Astrocyte (in vitro differentiated cells and primary cell): ENCODE measurements at regions not wholly inside any gene's neighbourhood (a gene's known extent, or its start where the extent isn't known, plus 50 kb on each side); places are given as distances from the start of the nearest gene placed in this dataset.

Experiments used
- DNase-seq: peaks from one replicate; pipeline ENCODE4 v3.0.0-alpha.2; 2010; ENCODE audit warnings: low read depth
- FAIRE-seq: peaks from 2 replicates; lab custom pipeline; 2011; peaks lifted over from hg19 to GRCh38; lab: Jason Lieb, UNC
- H2AFZ ChIP-seq: 2 replicates; pipeline ENCODE4 v1.6.0; 2012; ENCODE audit warnings: low read depth, low read length, inconsistent platforms
- H3K27ac ChIP-seq: 2 replicates; pipeline ENCODE4 v1.5.1; 2011; ENCODE audit warnings: low read depth, low read length, inconsistent platforms
- H3K27me3 ChIP-seq: 2 replicates; pipeline ENCODE4 v1.6.0; 2011; ENCODE audit warnings: low read length, inconsistent platforms; ENCODE audit not compliant: insufficient read depth
- H3K36me3 ChIP-seq: 2 replicates; pipeline ENCODE4 v1.5.1; 2011; ENCODE audit warnings: low read length, inconsistent platforms; ENCODE audit not compliant: insufficient read depth
- H3K4me1 ChIP-seq: 2 replicates; pipeline ENCODE4 v1.5.1; 2011; ENCODE audit warnings: low read length, inconsistent platforms; ENCODE audit not compliant: insufficient read depth
- H3K4me2 ChIP-seq: 2 replicates; pipeline ENCODE4 v1.6.0; 2012; ENCODE audit warnings: low read length, inconsistent platforms
- H3K4me3 ChIP-seq: 2 replicates; pipeline ENCODE4 v1.5.1; 2011; ENCODE audit warnings: low read depth, mild to moderate bottlenecking, low read length, inconsistent platforms; ENCODE audit not compliant: insufficient read depth
- H3K79me2 ChIP-seq: 2 replicates; pipeline ENCODE4 v1.6.0; 2012; ENCODE audit warnings: mild to moderate bottlenecking, low read length, inconsistent platforms; ENCODE audit not compliant: insufficient read depth
- H3K9ac ChIP-seq: 2 replicates; pipeline ENCODE4 v1.6.0; 2012; ENCODE audit warnings: mild to moderate bottlenecking, low read length, inconsistent platforms
- H3K9me3 ChIP-seq: 2 replicates; pipeline ENCODE4 v1.5.1; 2012; ENCODE audit warnings: low read depth, mild to moderate bottlenecking, low read length, inconsistent platforms; ENCODE audit not compliant: insufficient read depth
- H4K20me1 ChIP-seq: 2 replicates; pipeline ENCODE4 v1.6.0; 2012; ENCODE audit warnings: low read length, inconsistent platforms; ENCODE audit not compliant: insufficient read depth
- H3K27ac Mint-ChIP-seq: one replicate; pipeline ENCODE4 v1.8.0; 2021; ENCODE audit warnings: mild to moderate bottlenecking, mixed read lengths; ENCODE audit not compliant: unreplicated experiment
- H3K27me3 Mint-ChIP-seq: one replicate; pipeline ENCODE4 v1.8.0; 2021; ENCODE audit warnings: low read depth, mixed read lengths; ENCODE audit not compliant: unreplicated experiment
- H3K36me3 Mint-ChIP-seq: one replicate; pipeline ENCODE4 v1.8.0; 2021; ENCODE audit warnings: low read depth, mixed read lengths; ENCODE audit not compliant: unreplicated experiment
- H3K4me1 Mint-ChIP-seq: one replicate; pipeline ENCODE4 v1.8.0; 2021; ENCODE audit warnings: low read depth, mixed read lengths; ENCODE audit not compliant: unreplicated experiment
- H3K4me3 Mint-ChIP-seq: one replicate; pipeline ENCODE4 v1.8.0; 2021; ENCODE audit warnings: mild to moderate bottlenecking, moderate library complexity, mixed read lengths; ENCODE audit not compliant: unreplicated experiment
- H3K9me3 Mint-ChIP-seq: one replicate; pipeline ENCODE4 v1.8.0; 2021; ENCODE audit warnings: mild to moderate bottlenecking, mixed read lengths; ENCODE audit not compliant: unreplicated experiment
- EZH2 ChIP-seq: IDR thresholded peaks from 2 replicates; pipeline ENCODE4 v1.6.1; 2012; ENCODE audit warnings: mild to moderate bottlenecking, low read length, inconsistent platforms; ENCODE audit not compliant: insufficient read depth
- TF ChIP-seq, protein P1 (sequence below): IDR thresholded peaks from 2 replicates; pipeline ENCODE4 v1.5.1; 2011; ENCODE audit warnings: low read depth, mild to moderate bottlenecking, inconsistent platforms, low read length, moderate library complexity; ENCODE audit not compliant: insufficient read depth

GRCh38 chr6:53735896-53736295, 58.9 kb upstream of the LRRC1 start:
- H3K4me3 Mint-ChIP-seq, result no peak overlapping the region
- H3K36me3 ChIP-seq, result no peaks in the 10 kb centered on the region
- peaks cover 25% of the 10 kb centered on the region for H3K4me1 Mint-ChIP-seq
- no peak overlapping the region for H3K27ac ChIP-seq
- H3K9ac ChIP-seq, result no peak overlapping the region
- no peaks in the 10 kb centered on the region for H3K79me2 ChIP-seq
- H3K27me3 ChIP-seq, result no peaks in the 10 kb centered on the region
- no peaks in the 10 kb centered on the region for H3K27me3 Mint-ChIP-seq
- no peak overlapping the region for H3K4me2 ChIP-seq
- H3K4me3 ChIP-seq, result no peak overlapping the region
- DNase-seq (no peak), FAIRE-seq (no peak)
- no peak overlapping the region for H3K27ac Mint-ChIP-seq
- H3K9me3 ChIP-seq, result no peaks in the 10 kb centered on the region
- no peaks in the 10 kb centered on the region for H3K36me3 Mint-ChIP-seq
- peaks cover 7% of the 10 kb centered on the region for H3K4me1 ChIP-seq
- H2AFZ ChIP-seq, result no peak overlapping the region
- H3K9me3 Mint-ChIP-seq, result no peaks in the 10 kb centered on the region
- TF ChIP-seq, protein P1, sequence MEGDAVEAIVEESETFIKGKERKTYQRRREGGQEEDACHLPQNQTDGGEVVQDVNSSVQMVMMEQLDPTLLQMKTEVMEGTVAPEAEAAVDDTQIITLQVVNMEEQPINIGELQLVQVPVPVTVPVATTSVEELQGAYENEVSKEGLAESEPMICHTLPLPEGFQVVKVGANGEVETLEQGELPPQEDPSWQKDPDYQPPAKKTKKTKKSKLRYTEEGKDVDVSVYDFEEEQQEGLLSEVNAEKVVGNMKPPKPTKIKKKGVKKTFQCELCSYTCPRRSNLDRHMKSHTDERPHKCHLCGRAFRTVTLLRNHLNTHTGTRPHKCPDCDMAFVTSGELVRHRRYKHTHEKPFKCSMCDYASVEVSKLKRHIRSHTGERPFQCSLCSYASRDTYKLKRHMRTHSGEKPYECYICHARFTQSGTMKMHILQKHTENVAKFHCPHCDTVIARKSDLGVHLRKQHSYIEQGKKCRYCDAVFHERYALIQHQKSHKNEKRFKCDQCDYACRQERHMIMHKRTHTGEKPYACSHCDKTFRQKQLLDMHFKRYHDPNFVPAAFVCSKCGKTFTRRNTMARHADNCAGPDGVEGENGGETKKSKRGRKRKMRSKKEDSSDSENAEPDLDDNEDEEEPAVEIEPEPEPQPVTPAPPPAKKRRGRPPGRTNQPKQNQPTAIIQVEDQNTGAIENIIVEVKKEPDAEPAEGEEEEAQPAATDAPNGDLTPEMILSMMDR, result no peak
- no peak for TF ChIP-seq EZH2
- no peaks in the 10 kb centered on the region for H4K20me1 ChIP-seq

GRCh38 chr6:53734473-53735299, 60.1 kb upstream of the LRRC1 start:
- H3K9me3 Mint-ChIP-seq, result no peaks in the 10 kb centered on the region
- peak; percentile 26 for FAIRE-seq

More at GRCh38 chr6:53734473-53735299, 60.1 kb upstream of the LRRC1 start:
- peak overlapping the region; percentile 57 for H3K9ac ChIP-seq
- peak overlapping the region; percentile 31 for H3K4me3 ChIP-seq
- Mint-ChIP-seq H3K4me1 (peaks cover 28% of the 10 kb centered on the region), H3K4me3 (no peak overlapping the region), H3K27ac (peak overlapping the region; percentile 77), H3K36me3 (no peaks in the 10 kb centered on the region), H3K27me3 (no peaks in the 10 kb centered on the region)
- H3K27ac ChIP-seq, result peak overlapping the region; percentile 70
- no peaks in the 10 kb centered on the region for H3K27me3 ChIP-seq
- peak overlapping the region; percentile 64 for H2AFZ ChIP-seq
- H3K4me1 ChIP-seq, result peaks cover 7% of the 10 kb centered on the region
- no peaks in the 10 kb centered on the region for H4K20me1 ChIP-seq
- no peaks in the 10 kb centered on the region for H3K36me3 ChIP-seq
- no peaks in the 10 kb centered on the region for H3K9me3 ChIP-seq
- no peaks in the 10 kb centered on the region for H3K79me2 ChIP-seq
- peak; percentile 93 for DNase-seq
- no peak for TF ChIP-seq EZH2
- TF ChIP-seq, protein P1, result peak; percentile 31
- peak overlapping the region; percentile 78 for H3K4me2 ChIP-seq
